ENCODE measurements at regions not wholly inside any gene's neighbourhood (a gene's known extent, or its start where the extent isn't known, plus 50 kb on each side); places are given as distances from the start of the nearest gene placed in this dataset.
"Not testable (repeated sequence)": the region's sequence is repeated elsewhere in the genome, so short reads cannot be mapped to it uniquely, and the experiment has no call there.

DNA sequence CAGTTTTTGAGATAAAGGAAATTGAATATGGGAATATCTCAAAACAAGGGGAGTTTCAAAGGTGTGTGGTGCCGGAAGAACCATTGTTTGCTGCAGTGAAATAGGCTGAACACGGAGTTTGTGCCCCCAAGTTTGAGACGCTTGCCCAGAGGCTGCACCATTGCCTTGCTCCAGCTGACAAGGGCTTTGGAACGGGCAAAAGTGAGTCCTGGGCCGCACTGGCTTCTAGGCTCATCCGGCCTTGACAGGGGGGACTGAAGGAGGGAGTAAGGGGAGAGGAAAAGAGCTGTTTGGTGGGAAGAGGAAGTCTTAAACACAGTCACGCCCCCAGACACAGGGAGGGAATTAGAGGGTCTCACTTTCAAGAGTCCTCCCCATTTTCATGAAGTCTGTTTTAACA lies 269.9 kb downstream of the FAM43A start:
- no peak for DNase-seq

DNA sequence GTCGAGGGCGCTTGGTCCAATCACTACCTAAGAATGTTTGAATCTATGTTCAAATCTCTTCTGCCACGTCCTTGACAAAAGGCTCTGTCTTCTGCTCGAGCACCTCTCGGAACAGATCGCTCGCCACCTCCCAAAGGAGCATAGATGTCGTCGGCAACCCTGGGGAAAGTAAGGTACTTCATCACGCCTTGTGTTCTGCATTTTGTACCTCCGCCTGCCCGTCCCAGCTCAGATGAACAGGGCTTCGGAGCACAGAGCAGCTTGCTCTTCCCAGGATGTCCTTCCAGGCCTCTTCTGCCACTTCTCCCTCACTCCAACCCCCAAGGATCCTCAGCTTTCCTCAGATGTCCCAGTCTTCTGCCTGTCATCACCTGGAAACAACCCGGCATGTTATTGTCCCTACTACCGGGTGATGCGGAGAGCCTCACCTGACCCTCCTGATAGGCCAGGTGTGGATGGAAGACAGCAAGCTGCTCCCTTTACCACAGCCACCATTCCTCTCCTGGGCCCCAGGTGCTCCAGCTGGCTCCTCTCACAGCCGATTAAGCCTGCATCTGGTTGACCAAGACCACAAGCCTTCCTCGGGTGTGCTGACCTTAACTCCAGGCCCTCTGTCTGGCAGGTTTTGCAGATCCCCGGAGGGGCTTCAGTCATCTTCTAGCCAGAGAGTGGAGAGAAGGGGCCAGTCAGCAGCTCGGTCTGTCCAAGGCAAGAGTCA lies 270.5 kb downstream of the FAM43A start:
- DNase-seq = no peak

DNA sequence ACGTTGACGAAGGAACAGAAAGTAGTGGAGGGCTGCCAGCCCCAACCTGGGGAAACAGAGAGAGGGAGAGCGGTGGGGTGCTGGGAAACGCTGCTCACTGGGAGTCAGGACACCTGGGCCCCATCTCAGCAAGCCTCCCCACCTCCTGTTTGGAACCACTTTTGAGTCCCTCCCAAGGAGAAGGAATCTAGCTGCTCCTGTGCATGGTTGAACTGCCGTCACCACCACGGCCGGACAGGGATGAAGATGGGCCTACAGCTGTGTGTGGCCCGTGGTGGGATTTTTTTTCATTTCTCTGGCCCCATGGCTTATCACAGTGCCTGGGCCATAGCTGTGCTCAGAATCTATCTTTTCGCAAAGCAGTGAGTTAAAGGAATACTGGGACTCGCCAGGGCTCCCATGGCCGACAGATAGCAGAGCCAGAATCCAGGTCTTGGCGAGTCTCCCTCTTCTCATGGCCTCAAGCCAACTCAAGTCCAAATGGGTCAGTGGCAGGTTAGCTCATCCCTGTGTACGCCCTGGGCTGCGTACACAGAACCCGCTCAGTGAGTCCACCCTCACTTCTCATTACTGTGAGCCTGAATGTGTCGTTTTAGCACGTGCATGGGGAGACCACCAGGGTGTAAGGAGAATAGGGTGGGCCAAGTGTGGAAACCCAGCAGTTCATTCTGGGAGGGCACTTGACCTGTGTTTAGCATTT lies 271.2 kb downstream of the FAM43A start:
- DNase-seq = no peak

DNA sequence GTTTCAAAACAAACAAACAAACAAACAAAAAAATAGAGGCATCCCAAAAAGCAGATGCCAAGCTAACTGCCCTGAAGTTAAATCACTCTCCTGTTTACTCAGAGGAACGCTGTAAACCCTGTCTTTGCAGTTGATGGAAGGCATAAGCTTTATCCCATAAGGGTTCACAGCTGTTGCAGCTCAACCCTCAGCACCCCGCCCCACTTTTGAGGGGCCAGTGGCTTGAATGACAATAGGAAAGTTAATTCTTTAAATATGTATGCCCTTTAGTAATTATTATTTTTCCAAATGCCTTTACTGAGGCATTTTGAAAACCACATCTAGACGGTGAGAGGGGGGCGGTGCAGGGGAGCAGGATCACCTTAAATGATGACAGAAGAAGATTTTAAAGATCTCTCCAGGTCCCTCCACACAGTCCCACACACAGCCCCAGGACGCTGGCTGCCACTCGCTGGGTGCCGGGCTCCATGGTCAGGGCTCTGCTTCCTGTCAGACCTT lies 272.1 kb downstream of the FAM43A start:
- DNase-seq = no peak

DNA sequence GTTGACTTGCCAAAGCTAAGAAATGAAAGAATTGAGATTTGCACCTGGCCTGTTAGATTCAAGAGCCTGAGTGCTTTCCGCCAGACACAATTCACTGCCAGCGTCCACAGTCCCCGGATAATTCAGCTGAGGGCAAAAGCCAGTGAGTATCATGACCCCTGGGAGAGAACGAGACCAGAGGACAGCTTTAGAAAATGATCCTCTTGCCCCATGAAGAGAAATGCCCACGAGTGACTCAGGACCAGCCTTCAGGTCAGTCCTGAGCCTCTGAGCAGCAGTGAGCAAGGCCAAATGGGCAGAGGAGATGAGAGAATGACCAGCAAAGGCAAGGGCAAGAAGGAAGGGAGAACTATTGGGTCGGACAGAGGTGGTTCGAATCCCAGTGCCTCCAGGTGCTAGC lies 273.5 kb downstream of the FAM43A start:
- no peak for DNase-seq

DNA sequence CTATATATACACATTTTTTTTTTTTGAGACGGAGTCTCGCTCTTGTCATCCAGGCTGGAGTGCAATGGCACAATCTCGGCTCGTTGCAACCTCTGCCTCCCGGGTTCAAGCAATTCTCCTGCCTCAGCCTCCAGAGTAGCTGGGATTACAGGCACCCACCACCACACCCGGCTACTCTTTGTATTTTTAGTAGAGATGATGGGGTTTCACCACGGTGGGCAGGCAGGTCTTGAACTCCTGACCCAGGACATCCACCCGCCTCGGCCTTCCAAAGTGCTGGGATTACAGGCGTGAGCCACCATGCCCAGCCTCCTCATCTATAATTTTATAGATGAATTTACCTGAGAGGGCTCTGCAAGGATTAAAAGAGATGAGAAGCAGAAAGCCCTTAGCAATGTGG lies 274.0 kb downstream of the FAM43A start:
- DNase-seq = not testable (repeated sequence)

DNA sequence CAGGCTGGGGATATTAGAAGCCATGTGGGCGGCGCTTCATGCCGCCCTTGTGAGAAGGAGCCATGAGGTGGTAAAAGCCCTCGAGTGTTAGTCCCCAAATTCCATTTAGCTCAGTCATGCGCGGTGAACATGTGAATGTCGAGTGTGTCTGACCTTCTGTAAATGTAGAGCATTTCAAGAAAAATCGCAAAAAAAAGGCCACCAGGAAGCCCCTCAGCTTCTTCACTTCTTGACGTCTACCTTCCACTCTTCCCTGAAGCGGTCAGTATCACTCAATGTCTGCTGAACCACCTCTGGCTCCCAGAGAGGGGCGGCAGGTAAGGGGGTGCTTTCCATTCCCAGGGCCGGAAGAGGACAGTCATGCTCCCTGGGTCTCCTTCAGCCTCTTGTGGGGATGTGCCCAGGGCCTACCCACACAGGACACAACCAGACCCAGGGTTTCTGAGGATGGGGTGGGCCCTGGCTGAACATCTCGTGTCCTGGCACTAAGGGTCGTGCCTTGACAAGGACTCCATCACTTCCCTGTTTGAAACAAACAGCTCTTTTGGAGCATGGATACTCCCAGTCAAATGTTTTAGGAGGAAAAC lies 274.9 kb downstream of the FAM43A start:
- no peak for DNase-seq

DNA sequence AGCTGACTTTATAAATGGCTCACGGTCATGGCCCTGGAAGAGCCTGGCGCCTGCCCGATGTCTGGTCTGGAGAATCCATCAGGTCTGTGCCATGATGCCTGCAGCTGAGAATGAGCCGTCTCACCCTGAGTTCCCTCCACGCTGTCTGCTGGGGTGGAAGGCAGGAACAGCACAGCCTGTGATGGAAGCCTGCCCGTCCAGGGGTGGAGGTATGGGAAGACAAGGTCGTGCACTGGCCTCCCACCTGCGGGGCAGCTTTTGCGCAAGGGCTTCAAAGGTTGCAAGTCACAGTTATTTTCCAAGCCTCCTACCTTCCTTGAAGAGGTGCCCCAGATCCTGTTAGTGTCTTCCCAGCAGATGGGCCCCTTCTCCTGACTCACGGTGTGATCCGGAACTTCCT lies 275.5 kb downstream of the FAM43A start:
- DNase-seq = no peak

DNA sequence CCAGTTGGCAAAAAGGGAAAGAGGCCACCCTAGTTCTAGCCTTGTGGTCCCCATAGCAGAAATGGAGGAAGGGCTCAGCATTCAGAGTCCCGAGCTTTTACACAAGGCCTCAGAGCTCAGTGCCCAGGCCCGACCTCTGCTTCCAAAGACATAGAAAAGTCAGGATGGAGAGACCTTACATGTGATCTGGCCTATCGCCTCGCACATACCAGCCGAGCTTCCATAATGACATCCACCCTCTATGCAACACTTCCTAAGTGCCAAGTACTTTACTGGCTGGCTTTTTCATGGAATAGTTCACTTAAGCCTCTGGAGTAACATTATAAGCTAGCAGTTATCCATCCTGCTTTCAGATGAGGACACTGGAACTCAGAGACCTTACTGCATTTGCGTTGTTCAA lies 275.9 kb downstream of the FAM43A start:
- DNase-seq = no peak

DNA sequence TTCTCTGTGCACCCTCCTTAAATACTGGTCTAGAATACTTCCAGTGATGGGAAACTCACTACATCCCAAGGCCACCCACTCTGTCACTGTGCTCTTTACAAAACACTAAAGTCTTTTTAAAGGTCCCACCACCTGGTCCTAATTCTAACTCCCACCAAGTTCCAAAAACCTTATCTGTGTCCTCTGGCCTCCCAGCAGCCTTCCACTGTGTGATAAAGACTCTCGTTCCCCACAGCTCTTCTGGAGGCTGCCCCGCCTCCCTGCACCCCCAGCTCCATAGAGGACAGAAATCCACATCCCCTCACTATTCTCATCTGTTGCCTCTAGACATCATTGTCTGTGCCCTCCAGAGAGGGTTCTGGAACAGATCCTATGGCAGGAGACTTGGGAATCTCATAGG lies 276.4 kb downstream of the FAM43A start:
- DNase-seq = no peak

DNA sequence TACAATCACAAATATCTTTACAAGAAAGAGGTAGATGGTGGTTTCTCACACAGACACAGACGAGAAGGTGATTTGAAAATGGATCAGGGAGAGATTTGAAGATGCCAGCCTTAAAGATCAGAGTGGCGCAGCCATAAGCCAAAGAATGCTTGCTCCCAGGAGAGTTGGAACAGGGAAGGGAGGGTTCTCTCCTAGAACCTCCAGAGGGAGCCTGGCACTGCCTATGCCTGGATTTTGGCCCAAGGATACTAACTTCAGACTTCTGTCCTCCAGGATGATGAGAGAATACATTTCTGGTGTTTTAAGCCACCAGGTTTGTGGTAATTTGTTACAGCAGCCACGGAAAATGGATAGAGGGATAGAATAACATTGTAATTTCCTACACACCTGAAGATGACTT lies 279.1 kb downstream of the FAM43A start:
- no peak for DNase-seq

DNA sequence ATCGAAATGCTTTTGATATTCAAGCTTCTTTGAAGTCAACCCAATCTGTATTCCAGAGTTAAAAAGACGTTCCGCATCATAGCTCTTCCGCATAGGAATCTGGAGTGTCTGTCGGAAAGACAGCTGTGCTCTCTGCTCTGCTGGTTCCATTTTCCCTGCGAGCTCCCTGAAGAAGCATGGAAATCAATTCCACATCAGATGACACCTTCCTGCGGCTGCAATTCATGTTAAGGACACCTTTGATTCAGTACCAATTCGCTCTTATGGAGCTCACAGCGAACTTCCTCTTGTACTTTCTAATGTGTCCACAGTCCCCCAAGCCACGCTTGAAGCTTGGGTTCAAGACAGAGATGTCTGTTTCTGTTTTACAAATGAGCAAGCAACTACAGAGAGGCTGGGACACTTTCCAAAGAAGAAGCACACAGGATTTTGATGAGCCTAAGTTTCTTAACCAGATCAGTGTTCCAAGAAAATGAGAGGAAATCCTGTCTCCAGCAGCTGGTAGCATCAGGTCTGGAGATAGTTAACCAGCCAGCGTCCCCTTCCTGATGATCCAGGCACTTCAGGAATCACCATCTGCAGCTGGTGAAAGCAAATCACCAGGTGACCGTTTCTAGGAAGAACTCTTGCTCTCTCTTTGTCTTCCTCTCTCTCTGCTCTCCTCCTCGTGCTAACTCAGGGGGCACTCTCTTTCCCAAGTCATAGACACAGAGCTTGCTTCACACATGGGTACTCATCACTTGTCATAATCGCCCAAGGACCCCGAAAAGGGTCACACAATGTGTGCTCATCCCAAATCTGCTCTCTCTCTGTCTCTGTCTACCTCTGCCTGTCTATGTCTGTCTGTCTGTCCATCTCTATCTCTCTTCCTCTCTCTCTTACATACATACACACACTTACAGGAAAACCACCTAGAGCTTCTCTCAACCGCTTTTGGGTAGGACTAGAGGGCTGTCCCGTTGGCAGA lies 281.8 kb downstream of the FAM43A start:
- no peak for DNase-seq

DNA sequence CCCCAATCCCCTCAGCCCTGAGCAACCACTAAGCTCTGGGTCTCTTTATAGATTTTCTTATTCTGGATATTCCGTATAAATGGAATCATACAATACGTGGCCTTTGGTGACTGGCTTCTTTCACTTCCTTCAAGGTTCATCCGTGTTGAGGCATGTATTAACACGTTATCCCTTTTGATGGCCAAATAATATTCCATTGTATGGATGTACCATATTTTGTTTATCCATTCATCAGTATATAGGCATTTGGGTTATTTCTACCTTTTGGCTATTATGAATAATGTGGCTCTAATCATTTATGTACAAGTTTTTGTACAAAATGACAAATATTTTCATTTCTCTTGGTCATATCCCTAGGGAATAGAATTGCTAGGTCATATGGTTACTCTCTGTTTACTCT lies 284.4 kb downstream of the FAM43A start:
- DNase-seq = no peak

DNA sequence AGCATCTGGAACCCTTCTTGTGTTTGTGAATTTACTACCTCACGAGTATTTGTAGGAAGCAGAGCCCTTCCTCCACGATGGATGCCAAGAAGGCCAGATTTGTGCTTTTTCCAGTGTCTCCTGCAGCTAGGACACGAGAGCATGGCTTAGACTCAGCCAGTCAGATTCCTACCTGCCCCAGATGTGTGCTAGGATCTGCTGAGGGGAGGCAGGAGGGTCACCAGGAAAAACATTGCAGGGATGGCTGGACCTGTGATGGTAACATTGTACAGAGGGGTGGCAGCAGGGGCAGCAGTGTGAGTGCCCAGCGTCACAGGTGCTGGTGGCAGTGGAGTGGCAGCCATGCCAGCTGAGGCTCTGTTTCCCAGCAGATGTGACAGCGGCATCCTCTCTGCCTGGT lies 285.3 kb downstream of the FAM43A start:
- DNase-seq = no peak

DNA sequence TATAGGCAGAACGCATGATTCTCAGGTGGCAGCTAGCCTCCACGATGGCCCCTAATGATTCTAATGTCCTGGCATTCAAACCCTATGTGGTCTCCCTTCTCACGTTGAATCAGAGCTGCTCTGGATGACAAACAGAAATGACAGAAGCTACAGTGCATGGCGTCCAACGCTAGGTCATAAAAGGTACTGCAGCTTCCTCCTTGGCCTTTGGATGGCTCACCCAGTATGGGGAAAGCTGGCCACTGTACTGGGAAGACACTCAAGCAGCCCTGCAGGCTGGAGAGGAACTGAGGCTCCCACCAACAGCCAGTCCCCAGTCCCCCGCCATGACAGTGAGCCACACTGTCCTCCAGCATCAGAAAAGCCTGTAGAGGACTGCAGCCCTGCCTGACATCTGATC lies 286.3 kb downstream of the FAM43A start:
- DNase-seq = no peak

DNA sequence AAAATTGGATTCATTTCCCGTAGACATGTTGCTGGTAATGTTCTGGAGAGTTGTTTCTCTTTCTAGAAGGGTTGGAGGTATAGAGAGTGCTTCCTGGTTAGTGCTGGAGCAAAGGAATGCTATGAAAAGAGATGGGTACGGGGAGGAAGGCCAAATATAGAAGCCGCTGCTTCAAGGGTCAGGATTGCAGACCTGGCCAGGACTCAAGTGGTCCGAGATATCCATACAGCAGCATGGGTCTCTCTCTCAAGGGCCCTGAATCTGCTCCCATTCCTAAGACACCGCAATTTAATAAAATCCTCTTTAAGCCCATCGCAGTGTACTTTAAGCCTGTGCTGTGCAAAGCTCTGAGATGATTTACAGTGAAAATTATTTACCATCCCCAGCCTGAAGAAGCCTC lies 287.0 kb downstream of the FAM43A start:
- DNase-seq = no peak

DNA sequence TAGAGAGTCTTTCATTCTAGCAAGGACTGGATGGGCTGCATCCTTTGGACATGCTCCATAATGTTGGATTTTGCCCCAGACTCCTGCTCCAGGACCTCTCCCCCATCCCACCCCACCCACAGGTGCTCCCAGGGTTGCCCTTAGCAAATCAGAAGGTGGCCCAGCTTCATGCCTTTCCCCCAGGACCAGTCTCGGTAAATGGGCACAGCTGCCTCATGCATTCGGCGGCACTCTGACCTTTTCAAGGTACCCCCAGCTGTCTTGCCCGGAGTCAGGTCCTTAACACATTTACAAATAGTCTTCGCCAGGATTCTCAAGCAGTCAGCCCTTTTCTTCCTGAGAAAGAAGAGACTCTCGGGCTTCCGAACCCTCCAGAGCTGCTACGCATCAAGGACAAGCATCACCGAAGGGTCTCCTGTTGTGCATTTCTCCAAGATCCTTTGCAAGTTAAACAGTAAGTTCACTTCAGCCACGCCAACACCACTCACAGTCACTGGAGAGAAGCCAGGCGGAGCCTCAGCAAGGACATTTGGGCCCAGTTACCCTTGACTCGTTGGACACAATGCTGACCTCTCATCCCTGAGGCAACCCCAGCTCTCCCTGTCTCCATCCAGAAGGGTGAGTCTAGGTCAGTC lies 287.8 kb downstream of the FAM43A start:
- DNase-seq = no peak

DNA sequence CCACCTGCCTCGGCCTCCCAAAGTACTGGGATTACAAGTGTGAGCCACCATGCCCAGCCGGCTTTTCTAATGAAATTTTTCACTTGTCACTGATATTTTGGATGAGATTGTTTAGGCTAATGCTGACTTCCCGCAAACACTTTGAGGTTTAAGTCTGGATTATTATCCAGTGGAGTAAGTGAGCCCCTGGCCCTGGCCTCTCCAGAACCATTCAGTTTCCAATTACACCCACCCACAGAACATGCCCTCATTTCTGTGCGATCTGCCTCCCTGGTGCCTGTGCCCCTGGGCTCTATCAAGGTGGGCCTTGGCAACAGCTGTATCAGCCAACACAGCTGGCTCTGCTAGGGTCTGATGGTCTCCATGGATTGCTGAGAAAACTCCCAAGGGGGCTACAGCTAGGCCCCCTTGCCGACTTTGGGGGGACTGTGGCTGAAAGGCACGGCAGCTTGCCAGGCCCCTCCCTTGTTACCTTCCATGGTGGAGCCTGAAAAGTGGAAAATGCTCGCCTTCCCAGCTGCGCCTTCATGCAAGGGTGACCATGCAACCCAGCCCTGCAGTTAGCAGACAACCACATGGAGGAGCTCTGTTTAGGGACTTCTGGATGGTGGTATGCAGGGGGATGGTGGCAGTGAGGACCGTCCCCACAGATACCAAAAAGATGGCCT lies 288.9 kb downstream of the FAM43A start:
- DNase-seq = no peak

DNA sequence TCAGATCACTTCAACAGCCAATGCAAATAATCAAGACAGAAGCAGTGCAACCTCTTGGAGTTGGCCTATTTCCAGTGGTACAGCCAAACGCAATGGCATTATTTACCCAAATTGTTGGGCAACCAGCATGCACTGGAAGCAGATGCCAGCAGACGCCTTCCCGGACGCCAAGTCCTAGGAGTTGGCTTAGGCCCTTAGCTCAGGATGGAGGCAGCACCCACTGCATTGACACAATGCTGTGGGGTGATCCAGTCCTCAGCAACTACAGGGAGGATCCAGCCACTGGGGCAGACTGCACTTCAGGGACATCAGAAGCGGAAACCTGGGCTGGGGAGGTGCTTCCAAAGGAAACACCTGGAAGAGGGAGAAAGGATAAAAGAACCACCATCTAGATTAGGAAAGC lies 290.4 kb downstream of the FAM43A start:
- peak; percentile 81 for DNase-seq

DNA sequence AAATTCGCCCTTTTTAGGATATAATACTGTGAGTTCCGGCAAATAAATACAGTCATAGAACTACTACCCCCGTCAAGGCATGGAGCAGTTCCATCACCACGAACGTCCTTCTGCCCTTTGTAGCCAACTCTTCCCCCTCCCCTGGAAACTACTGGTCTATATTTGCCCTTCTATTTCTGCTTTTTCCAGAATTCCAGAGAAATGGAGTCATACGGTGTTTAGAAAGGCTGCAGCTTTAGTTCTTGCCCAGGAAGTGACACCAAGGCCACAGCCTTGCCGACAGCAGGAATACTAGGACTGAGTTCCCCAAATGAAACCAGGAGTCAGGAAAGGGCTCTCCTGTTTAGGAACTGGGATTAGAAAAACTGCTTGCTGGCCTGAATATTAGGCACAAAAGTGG lies 291.2 kb downstream of the FAM43A start:
- DNase-seq = no peak

DNA sequence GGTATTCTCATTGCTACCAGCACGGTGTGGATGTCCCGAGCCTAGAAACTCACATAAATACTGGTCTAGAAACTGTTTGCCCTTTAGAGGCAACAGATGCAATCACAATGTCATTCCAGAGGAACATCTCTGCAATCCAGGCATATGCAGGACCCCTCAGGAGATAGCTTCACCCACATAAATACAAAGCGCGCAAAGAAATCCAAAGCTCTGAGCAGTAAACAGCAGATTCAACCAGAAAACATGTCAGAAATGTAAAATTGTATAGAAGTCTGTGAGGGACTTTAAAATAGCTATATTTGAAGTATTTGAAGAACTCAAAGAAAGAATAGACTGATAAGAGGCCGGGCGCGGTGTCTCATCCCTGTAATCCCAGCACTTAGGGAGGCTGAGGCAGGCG lies 291.7 kb downstream of the FAM43A start:
- DNase-seq = no peak

DNA sequence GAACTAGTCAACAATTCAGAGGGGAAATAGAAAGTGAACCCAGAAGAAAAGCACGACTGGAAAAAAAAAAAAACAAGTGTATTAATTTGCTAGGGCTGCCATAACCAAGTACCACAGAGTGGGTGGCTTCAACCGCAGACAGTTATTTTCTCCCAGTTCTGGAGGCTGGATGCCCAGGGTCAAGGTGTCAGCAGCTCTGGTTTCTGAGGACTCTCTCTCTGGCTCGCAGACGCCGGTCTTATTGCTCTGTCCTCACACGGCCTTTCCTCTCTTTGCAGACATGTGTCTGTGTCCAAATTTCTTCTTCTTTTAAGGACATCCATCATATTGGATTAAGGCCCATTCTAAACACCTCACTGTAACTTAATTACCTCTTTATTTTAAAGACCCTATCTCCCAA lies 291.8 kb downstream of the XXYLT1 start:
- no peak for DNase-seq

All from NCI-H446 treated with DMSO at 0.1 percent for 48 hours (cell line).